Neuronal stem cell (in vitro differentiated cells): ENCODE measurements at regions not wholly inside any gene's neighbourhood (a gene's known extent, or its start where the extent isn't known, plus 50 kb on each side); places are given as distances from the start of the nearest gene placed in this dataset.

ENCODE experiments used
- DNase-seq: peaks from one replicate; pipeline ENCODE4 v3.0.0-alpha.2; 2013; ENCODE audit warnings: low spot score
- H2AFZ ChIP-seq: one replicate; pipeline ENCODE4 v1.6.1; 2013; ENCODE audit warnings: mild to moderate bottlenecking, low read length, inconsistent platforms
- H2AK5ac ChIP-seq: 2 replicates; pipeline ENCODE4 v1.6.1; 2013; ENCODE audit warnings: low read depth, mild to moderate bottlenecking, inconsistent platforms, low read length, moderate library complexity, mixed read lengths
- H2BK120ac ChIP-seq: 2 replicates; pipeline ENCODE4 v1.6.1; 2013; ENCODE audit warnings: low read depth, mild to moderate bottlenecking, inconsistent platforms, low read length, moderate library complexity, mixed read lengths
- H2BK12ac ChIP-seq: one replicate; pipeline ENCODE4 v1.6.1; 2013; ENCODE audit warnings: low read length, inconsistent platforms
- H2BK15ac ChIP-seq: 2 replicates; pipeline ENCODE4 v1.6.1; 2013; ENCODE audit warnings: mild to moderate bottlenecking, low read length, inconsistent platforms, mixed read lengths
- H2BK5ac ChIP-seq: one replicate; pipeline ENCODE4 v1.6.1; 2013; ENCODE audit warnings: inconsistent platforms, mild to moderate bottlenecking, low read length, moderate library complexity
- H3K14ac ChIP-seq: one replicate; pipeline ENCODE4 v1.6.1; 2013; ENCODE audit warnings: low read length, inconsistent platforms
- H3K18ac ChIP-seq: 2 replicates; pipeline ENCODE4 v1.6.1; 2013; ENCODE audit warnings: low read length, inconsistent platforms
- H3K23ac ChIP-seq: 2 replicates; pipeline ENCODE4 v1.6.1; 2013; ENCODE audit warnings: low read depth, mild to moderate bottlenecking, mixed read lengths, low read length, inconsistent platforms; ENCODE audit not compliant: poor library complexity
- H3K27ac ChIP-seq: replicated peaks from 3 replicates; pipeline ENCODE4 v1.5.1; 2013; ENCODE audit warnings: low read length, inconsistent platforms
- H3K27me3 ChIP-seq, 3 experiments: 2 replicates each; pipeline ENCODE4 v1.6.1; 2013; ENCODE audit warnings: low read length in 3 of 3, mild to moderate bottlenecking in 2 of 3, inconsistent platforms in 1 of 3, low read depth in 1 of 3, mixed read lengths in 1 of 3, moderate library complexity in 1 of 3; ENCODE audit not compliant: control insufficient read depth in 3 of 3, insufficient read depth in 3 of 3
- H3K36me3 ChIP-seq, 2 donors: replicated peaks in 1 of 2; 2 replicates each; pipeline ENCODE4 v1.6.1; 2013; ENCODE audit warnings: low read length in 2 of 2; ENCODE audit not compliant: control insufficient read depth in 2 of 2, insufficient read depth in 2 of 2
- H3K4ac ChIP-seq: 2 replicates; pipeline ENCODE4 v1.6.1; 2013; ENCODE audit warnings: inconsistent platforms, mild to moderate bottlenecking, low read length, moderate library complexity
- H3K4me1 ChIP-seq, 2 donors: 1 replicate in 1 of 2; 2 replicates in 1 of 2; pipeline ENCODE4 v1.6.1; 2013; ENCODE audit warnings: low read length in 2 of 2, low read depth in 1 of 2; ENCODE audit not compliant: control insufficient read depth in 2 of 2, insufficient read depth in 1 of 2
- H3K4me2 ChIP-seq: one replicate; pipeline ENCODE4 v1.6.1; 2013; ENCODE audit warnings: mild to moderate bottlenecking, low read length, inconsistent platforms; ENCODE audit not compliant: insufficient read depth, poor library complexity, severe bottlenecking
- H3K4me3 ChIP-seq, 2 donors: 2 replicates each; pipeline ENCODE4 v1.5.1; 2013; ENCODE audit warnings: low read length in 2 of 2, mild to moderate bottlenecking in 2 of 2, inconsistent platforms in 1 of 2, moderate library complexity in 1 of 2
- H3K79me1 ChIP-seq: one replicate; pipeline ENCODE4 v1.6.1; 2013; ENCODE audit warnings: low read depth, mild to moderate bottlenecking, inconsistent platforms, low read length, moderate library complexity
- H3K9ac ChIP-seq: one replicate; pipeline ENCODE4 v1.6.1; 2013; ENCODE audit warnings: mild to moderate bottlenecking, low read depth, low read length, inconsistent platforms; ENCODE audit not compliant: poor library complexity
- H3K9me3 ChIP-seq, 2 donors: replicated peaks in 1 of 2; 2 replicates each; pipeline versions ENCODE3 to v1.6.1; 2013; ENCODE audit warnings: low read length in 2 of 2, mild to moderate bottlenecking in 2 of 2, inconsistent platforms in 1 of 2, low read depth in 1 of 2, mixed read lengths in 1 of 2, moderate library complexity in 1 of 2; ENCODE audit not compliant: control insufficient read depth in 2 of 2, insufficient read depth in 1 of 2
- H4K8ac ChIP-seq: one replicate; pipeline ENCODE4 v1.6.1; 2013; ENCODE audit warnings: low read depth, mild to moderate bottlenecking, inconsistent platforms, low read length, moderate library complexity
- H4K91ac ChIP-seq: one replicate; pipeline ENCODE4 v1.6.1; 2013; ENCODE audit warnings: low read length, low read depth, mild to moderate bottlenecking, inconsistent platforms; ENCODE audit not compliant: poor library complexity
- WGBS, 2 donors: extraction: QIAGEN DNeasy Blood & Tissue Kit; methylation state at CpG; one replicate each; pipeline ENCODE4 v1.1.7; 2013; ENCODE audit warnings: missing lambda C conversion rate in 2 of 2, mixed read lengths in 1 of 2; ENCODE audit not compliant: insufficient read length in 2 of 2, insufficient replicate concordance in 1 of 2; ENCODE audit errors: extremely low coverage in 2 of 2; 5-methylcytosine and 5-hydroxymethylcytosine counted together

GRCh38 chr4:77505275-77505957, 100.2 kb upstream of the CXCL13 start:
- Histone ChIP-seq H2BK15ac (no peak overlapping the region), H4K8ac (no peak overlapping the region), H3K9me3 (no peaks in the 10 kb centered on the region), H3K18ac (no peak overlapping the region), H3K27me3 (no peaks in the 10 kb centered on the region), H4K91ac (no peak overlapping the region), H3K79me1 (no peaks in the 10 kb centered on the region), H3K9ac (no peak overlapping the region), H2BK120ac (no peak overlapping the region), H3K4me3 (no peak overlapping the region), H3K4me2 (no peak overlapping the region), H2AK5ac (no peak overlapping the region), H3K4ac (no peak overlapping the region), H3K14ac (no peak overlapping the region), H2AFZ (no peak overlapping the region), H2BK12ac (no peak overlapping the region), H2BK5ac (no peak overlapping the region), H3K27ac (no peak overlapping the region), H3K23ac (no peak overlapping the region), H3K4me1 (no peaks in the 10 kb centered on the region), H3K36me3 (no peaks in the 10 kb centered on the region)
- DNase-seq = no peak
- no CpG with 5 or more reads among the region's 4 CpGs for WGBS, 2 donors

- Histone ChIP-seq H2AFZ (no peak overlapping the region), H3K4me1 (no peaks in the 10 kb centered on the region), H3K4me2 (no peak overlapping the region), H3K14ac (no peak overlapping the region), H2BK12ac (no peak overlapping the region), H3K36me3 (no peaks in the 10 kb centered on the region), H3K9me3 (no peaks in the 10 kb centered on the region), H4K91ac (no peak overlapping the region), H3K4me3 (no peak overlapping the region), H3K27me3 (no peaks in the 10 kb centered on the region), H2BK15ac (no peak overlapping the region), H3K18ac (no peak overlapping the region), H4K8ac (no peak overlapping the region), H2BK5ac (no peak overlapping the region), H3K27ac (no peak overlapping the region), H3K4ac (no peak overlapping the region), H3K23ac (no peak overlapping the region), H2BK120ac (no peak overlapping the region), H2AK5ac (no peak overlapping the region), H3K9ac (no peak overlapping the region), H3K79me1 (no peaks in the 10 kb centered on the region)
- DNase-seq = no peak
- no CpG with 5 or more reads among the region's 2 CpGs for WGBS, 2 donors
Measured at GRCh38 chr4:77505958-77506319, 99.7 kb upstream of the CXCL13 start.

- no peaks in the 10 kb centered on the region for H3K9me3 ChIP-seq
- H3K18ac ChIP-seq = no peak overlapping the region
- no CpG with 5 or more reads among the region's 6 CpGs for WGBS, 2 donors
- H3K4me1 ChIP-seq = no peaks in the 10 kb centered on the region
- H2AK5ac ChIP-seq = no peak overlapping the region
- no peak overlapping the region for H2BK15ac ChIP-seq
- H2BK12ac ChIP-seq = no peak overlapping the region
- H3K4me2 ChIP-seq = no peak overlapping the region
- no peak overlapping the region for H3K4ac ChIP-seq
- no peak overlapping the region for H2BK120ac ChIP-seq
- no peak overlapping the region for H3K9ac ChIP-seq
- DNase-seq = no peak
- no peak overlapping the region for H4K91ac ChIP-seq
- H3K23ac ChIP-seq = no peak overlapping the region
- H3K79me1 ChIP-seq = no peaks in the 10 kb centered on the region
- no peak overlapping the region for H3K27ac ChIP-seq
- H2AFZ ChIP-seq = no peak overlapping the region
- no peak overlapping the region for H4K8ac ChIP-seq
- no peak overlapping the region for H3K4me3 ChIP-seq
- H3K14ac ChIP-seq = no peak overlapping the region
- H3K27me3 ChIP-seq = no peaks in the 10 kb centered on the region
- no peaks in the 10 kb centered on the region for H3K36me3 ChIP-seq
- H2BK5ac ChIP-seq = no peak overlapping the region
Measured at GRCh38 chr4:77510367-77510766, 95.3 kb upstream of the CXCL13 start.

- H3K27me3 ChIP-seq = no peaks in the 10 kb centered on the region
- no peak overlapping the region for H2BK12ac ChIP-seq
- H3K36me3 ChIP-seq = no peaks in the 10 kb centered on the region
- H3K9ac ChIP-seq = no peak overlapping the region
- H3K4me2 ChIP-seq = no peak overlapping the region
- no peak overlapping the region for H2AK5ac ChIP-seq
- H3K9me3 ChIP-seq = no peaks in the 10 kb centered on the region
- no peak overlapping the region for H4K8ac ChIP-seq
- H3K4ac ChIP-seq = no peak overlapping the region
- H3K27ac ChIP-seq = no peak overlapping the region
- no peak overlapping the region for H2BK120ac ChIP-seq
- H3K79me1 ChIP-seq = no peaks in the 10 kb centered on the region
- no peak overlapping the region for H2BK5ac ChIP-seq
- no peak overlapping the region for H3K4me3 ChIP-seq
- H2BK15ac ChIP-seq = no peak overlapping the region
- H3K23ac ChIP-seq = no peak overlapping the region
- H3K4me1 ChIP-seq = no peaks in the 10 kb centered on the region
- H4K91ac ChIP-seq = no peak overlapping the region
- H3K18ac ChIP-seq = no peak overlapping the region
- H2AFZ ChIP-seq = no peak overlapping the region
- no peak for DNase-seq
- no peak overlapping the region for H3K14ac ChIP-seq
- WGBS, 2 donors = no CpG with 5 or more reads among the region's 1 CpG
Measured at GRCh38 chr4:77525538-77525937, 80.1 kb upstream of the CXCL13 start.
